NCI-H526 treated with DMSO at 0.1 percent for 48 hours (cell line): ENCODE measurements at regions not wholly inside any gene's neighbourhood (a gene's known extent, or its start where the extent isn't known, plus 50 kb on each side); places are given as distances from the start of the nearest gene placed in this dataset.
"Not testable (repeated sequence)": the region's sequence is repeated elsewhere in the genome, so short reads cannot be mapped to it uniquely, and the experiment has no call there.

ENCODE experiments used
- DNase-seq: peaks from one replicate; lab custom pipeline; 2025; lab: John Stamatoyannopoulos, UW

GRCh38 chr2:58357521-58357920 is 116.4 kb upstream of the FANCL start:
- no peak for DNase-seq

GRCh38 chr2:58354230-58354629 is 113.1 kb upstream of the FANCL start:
- no peak for DNase-seq

- DNase-seq: no peak
Measured at GRCh38 chr2:58350484-58350883, 109.4 kb upstream of the FANCL start.

- DNase-seq: no peak
Measured at GRCh38 chr2:58347810-58348209, 106.7 kb upstream of the FANCL start.

- DNase-seq: no peak
Measured at GRCh38 chr2:58341047-58341446, 99.9 kb upstream of the FANCL start.

- no peak for DNase-seq
Measured at GRCh38 chr2:58339548-58340243, 98.6 kb upstream of the FANCL start.

GRCh38 chr2:58336416-58336815 is 95.3 kb upstream of the FANCL start:
- no peak for DNase-seq

- no peak for DNase-seq
Measured at GRCh38 chr2:58334414-58334813, 93.3 kb upstream of the FANCL start.

- DNase-seq: not testable (repeated sequence)
Measured at GRCh38 chr2:58325296-58325895, 84.3 kb upstream of the FANCL start.

- no peak for DNase-seq
Measured at GRCh38 chr2:58319481-58319880, 78.4 kb upstream of the FANCL start.

- DNase-seq: not testable (repeated sequence)
Measured at GRCh38 chr2:58318949-58319348, 77.8 kb upstream of the FANCL start.

GRCh38 chr2:58313926-58314325 is 72.8 kb upstream of the FANCL start:
- DNase-seq: no peak

GRCh38 chr2:58308435-58308834 is 67.3 kb upstream of the FANCL start:
- DNase-seq: no peak

- no peak for DNase-seq
Measured at GRCh38 chr2:58304843-58305242, 63.7 kb upstream of the FANCL start.

- DNase-seq: no peak
Measured at GRCh38 chr2:58299123-58299522, 58.0 kb upstream of the FANCL start.

GRCh38 chr2:58293056-58293455 is 51.9 kb upstream of the FANCL start:
- no peak for DNase-seq

- no peak for DNase-seq
Measured at GRCh38 chr2:58291726-58292438, 50.8 kb upstream of the FANCL start.
